Stomach (tissue), 4 donors: ENCODE measurements at regions not wholly inside any gene's neighbourhood (a gene's known extent, or its start where the extent isn't known, plus 50 kb on each side); places are given as distances from the start of the nearest gene placed in this dataset.

Source experiments
- CTCF ChIP-seq, 7 experiments: fragments of 450-650 bp in 4 of 7; fragments of 200-600 bp in 3 of 7; sonication (generic) in 3 of 7; IDR thresholded peaks; one replicate each; pipeline ENCODE4 v1.5.1; 2016 to 2019; ENCODE audit warnings: antibody characterized with exemption in 7 of 7, control low read depth in 2 of 7, mild to moderate bottlenecking in 1 of 7
- POLR2A ChIP-seq, 4 donors: fragments of 450-650 bp; IDR thresholded peaks; one replicate each; pipeline ENCODE4 v1.6.1; 2016; ENCODE audit warnings: antibody characterized with exemption in 4 of 4, control low read depth in 2 of 4, mild to moderate bottlenecking in 1 of 4, moderate library complexity in 1 of 4
- POLR2AphosphoS5 ChIP-seq, 3 donors: sonication (generic); formaldehyde crosslinking; IDR thresholded peaks; one replicate each; pipeline ENCODE4 v1.6.1; 2016; ENCODE audit warnings: antibody characterized with exemption in 3 of 3

- TF ChIP-seq CTCF (IDR thresholded peaks at IDR 0.05) (no peak), POLR2A (IDR thresholded peaks at IDR 0.05) (no peak), POLR2AphosphoS5 (IDR thresholded peaks at IDR 0.05) (no peak)
Observed at GRCh38 chr10:88120075-88120474, 256.6 kb downstream of the PTEN start.
